Lower lobe of right lung (tissue), 2 donors: ENCODE measurements at regions not wholly inside any gene's neighbourhood (a gene's known extent, or its start where the extent isn't known, plus 50 kb on each side); places are given as distances from the start of the nearest gene placed in this dataset.

ENCODE experiments used
- ATAC-seq, 2 donors: fragments of 200-7000 bp; cut with Tn5 transposase; one replicate each; pipeline ENCODE4 v1.9.1; 2020 to 2022; ENCODE audit warnings: mild to moderate bottlenecking in 2 of 2, moderate library complexity in 2 of 2
- DNase-seq: peaks from one replicate; pipeline ENCODE4 v3.0.0-alpha.2; 2020
- H3K27ac ChIP-seq: fragments of 200-600 bp; one replicate; pipeline ENCODE4 v1.8.0; 2022
- H3K27me3 ChIP-seq: fragments of 200-600 bp; one replicate; pipeline ENCODE4 v1.8.0; 2022; ENCODE audit warnings: low read depth
- H3K36me3 ChIP-seq: fragments of 200-600 bp; one replicate; pipeline ENCODE4 v1.8.0; 2022; ENCODE audit warnings: mild to moderate bottlenecking
- H3K4me1 ChIP-seq: fragments of 200-600 bp; one replicate; pipeline ENCODE4 v1.8.0; 2022
- H3K4me3 ChIP-seq: fragments of 200-600 bp; one replicate; pipeline ENCODE4 v1.8.0; 2022; ENCODE audit warnings: mild to moderate bottlenecking
- H3K9me3 ChIP-seq: fragments of 200-600 bp; one replicate; pipeline ENCODE4 v1.8.0; 2022
- CTCF ChIP-seq: fragments of 200-600 bp; IDR thresholded peaks from one replicate; pipeline ENCODE4 v1.8.0; 2022; ENCODE audit warnings: antibody characterized with exemption, mild to moderate bottlenecking
- intact Hi-C: fragments of 100-400 bp; cut with DNase I; formaldehyde crosslinking; loops from one replicate; pipeline ENCODE4 v1.11.0; 2022
- donor health status: DM: no; HTN: yes; CAD: no; lungs with severe emphysema.

DNA sequence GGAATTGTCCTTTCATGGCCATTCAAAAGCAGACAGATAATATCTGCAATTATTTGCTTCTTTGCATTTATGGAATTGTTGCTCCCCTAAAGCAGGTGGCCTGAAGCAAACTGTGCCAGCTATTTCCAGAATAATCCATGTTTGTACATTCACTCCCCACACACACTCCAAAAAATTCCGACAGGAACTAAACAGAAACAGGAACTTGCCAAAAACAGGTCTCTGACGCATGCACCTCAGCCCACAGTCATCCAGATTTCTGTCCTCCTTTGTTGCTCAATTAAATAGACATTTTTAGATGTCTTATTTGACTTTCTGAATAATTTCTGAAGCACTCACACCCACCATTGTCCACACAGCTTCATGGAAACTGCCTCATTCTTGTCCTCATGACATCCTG is 71.5 kb upstream of the EDNRA start:
- DNase-seq (no peak), ATAC-seq (no peak)
- no peak overlapping the region for H3K4me3 ChIP-seq
- H3K36me3 ChIP-seq = no peaks in the 10 kb centered on the region
- no peaks in the 10 kb centered on the region for H3K27me3 ChIP-seq
- TF ChIP-seq CTCF = no peak
- H3K9me3 ChIP-seq = no peaks in the 10 kb centered on the region
- no peaks in the 10 kb centered on the region for H3K4me1 ChIP-seq
- H3K27ac ChIP-seq = no peak overlapping the region
- intact Hi-C loops = no loop called here

DNA sequence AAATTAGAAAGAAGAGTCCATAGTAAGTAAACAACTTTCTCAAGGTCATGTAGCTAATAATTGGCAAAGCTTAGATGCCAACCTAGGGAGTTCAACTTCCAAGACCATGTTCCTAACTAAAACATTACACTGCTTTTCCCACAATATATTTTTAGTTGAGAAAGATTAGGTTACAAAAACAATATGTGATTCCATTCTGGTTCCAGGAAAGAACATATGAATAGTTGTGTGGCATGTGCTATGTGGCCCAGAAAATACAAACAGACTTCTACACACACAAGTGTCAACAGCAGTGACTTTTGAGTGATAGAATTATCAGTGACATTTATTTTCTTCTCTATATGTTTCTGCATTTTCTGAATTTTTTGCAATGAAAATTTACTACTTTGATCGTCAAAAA is 62.7 kb upstream of the EDNRA start:
- Histone ChIP-seq H3K4me1 (no peaks in the 10 kb centered on the region), H3K27me3 (no peaks in the 10 kb centered on the region), H3K27ac (no peak overlapping the region), H3K36me3 (no peaks in the 10 kb centered on the region), H3K4me3 (no peak overlapping the region), H3K9me3 (no peaks in the 10 kb centered on the region)
- ATAC-seq = no peak
- TF ChIP-seq CTCF = no peak
- DNase-seq = no peak
- intact Hi-C loops = no loop called here

- Histone ChIP-seq H3K9me3 (no peaks in the 10 kb centered on the region), H3K27me3 (no peaks in the 10 kb centered on the region), H3K4me3 (no peak overlapping the region), H3K27ac (no peak overlapping the region), H3K4me1 (no peaks in the 10 kb centered on the region), H3K36me3 (no peaks in the 10 kb centered on the region)
- intact Hi-C loops = no loop called here
- no peak for DNase-seq
- TF ChIP-seq CTCF = no peak
- no peak for ATAC-seq
Observed at GRCh38 chr4:147421456-147421855, 59.4 kb upstream of the EDNRA start.

- no peak for DNase-seq
- TF ChIP-seq CTCF = no peak
- Histone ChIP-seq H3K4me1 (no peaks in the 10 kb centered on the region), H3K9me3 (no peaks in the 10 kb centered on the region), H3K27ac (no peak overlapping the region), H3K27me3 (no peaks in the 10 kb centered on the region), H3K36me3 (no peaks in the 10 kb centered on the region), H3K4me3 (no peak overlapping the region)
- no peak for ATAC-seq
- intact Hi-C loops = no loop called here
Observed at GRCh38 chr4:147423229-147423628, 57.7 kb upstream of the EDNRA start.

DNA sequence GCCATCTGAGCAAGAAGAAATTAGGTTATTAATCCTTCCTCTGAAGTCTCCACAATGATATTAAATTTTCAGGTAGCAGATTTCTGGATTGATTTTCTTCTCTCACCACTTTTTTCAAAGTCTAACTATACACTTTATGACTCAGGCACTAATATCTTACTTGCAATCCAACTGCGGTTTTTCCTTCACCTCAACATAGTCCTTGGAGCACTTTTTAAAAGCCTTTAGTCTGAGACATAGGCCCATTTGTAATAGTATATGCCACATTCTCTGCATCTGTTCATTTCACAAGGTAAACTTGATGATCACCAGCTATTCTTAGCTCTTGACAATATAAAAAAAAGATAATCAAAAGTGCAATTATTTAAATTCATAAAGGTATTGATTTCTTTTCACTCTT is 55.9 kb upstream of the EDNRA start:
- no peaks in the 10 kb centered on the region for H3K36me3 ChIP-seq
- H3K9me3 ChIP-seq = no peaks in the 10 kb centered on the region
- no peak overlapping the region for H3K4me3 ChIP-seq
- TF ChIP-seq CTCF = no peak
- no peak for DNase-seq
- ATAC-seq = no peak
- no peak overlapping the region for H3K27ac ChIP-seq
- intact Hi-C loops = no loop called here
- H3K4me1 ChIP-seq = no peaks in the 10 kb centered on the region
- H3K27me3 ChIP-seq = no peaks in the 10 kb centered on the region

GRCh38 chr4:147428583-147428982 is 52.3 kb upstream of the EDNRA start:
- ATAC-seq = no peak
- H3K4me3 ChIP-seq = no peak overlapping the region

More at GRCh38 chr4:147428583-147428982, 52.3 kb upstream of the EDNRA start:
- no peak for TF ChIP-seq CTCF
- Histone ChIP-seq H3K27ac (no peak overlapping the region), H3K9me3 (peaks cover 9% of the 10 kb centered on the region), H3K4me1 (no peaks in the 10 kb centered on the region), H3K36me3 (no peaks in the 10 kb centered on the region), H3K27me3 (no peaks in the 10 kb centered on the region)
- no peak for DNase-seq
- intact Hi-C loops = no loop called here
